A673 (cell line): ENCODE measurements at regions not wholly inside any gene's neighbourhood (a gene's known extent, or its start where the extent isn't known, plus 50 kb on each side); places are given as distances from the start of the nearest gene placed in this dataset.
A peak's percentile ranks its signal among the peaks of the same experiment; 100 is the strongest.

Source experiments
- CTCF ChIP-seq: fragments of 300-800, 200-600 bp; sonication (generic); conservative IDR thresholded peaks from 2 replicates; pipeline ENCODE4 v1.5.1; 2017; ENCODE audit warnings: low read depth, mild to moderate bottlenecking, antibody characterized with exemption, low read length, moderate library complexity, mixed read lengths
- EZH2 ChIP-seq: fragments of 200-600 bp; sonication (generic); IDR thresholded peaks from 2 replicates; pipeline ENCODE4 v1.6.1; 2017; ENCODE audit warnings: borderline replicate concordance, low read depth, mild to moderate bottlenecking, mixed read lengths, antibody characterized with exemption, low read length; ENCODE audit not compliant: poor library complexity, severe bottlenecking

DNA sequence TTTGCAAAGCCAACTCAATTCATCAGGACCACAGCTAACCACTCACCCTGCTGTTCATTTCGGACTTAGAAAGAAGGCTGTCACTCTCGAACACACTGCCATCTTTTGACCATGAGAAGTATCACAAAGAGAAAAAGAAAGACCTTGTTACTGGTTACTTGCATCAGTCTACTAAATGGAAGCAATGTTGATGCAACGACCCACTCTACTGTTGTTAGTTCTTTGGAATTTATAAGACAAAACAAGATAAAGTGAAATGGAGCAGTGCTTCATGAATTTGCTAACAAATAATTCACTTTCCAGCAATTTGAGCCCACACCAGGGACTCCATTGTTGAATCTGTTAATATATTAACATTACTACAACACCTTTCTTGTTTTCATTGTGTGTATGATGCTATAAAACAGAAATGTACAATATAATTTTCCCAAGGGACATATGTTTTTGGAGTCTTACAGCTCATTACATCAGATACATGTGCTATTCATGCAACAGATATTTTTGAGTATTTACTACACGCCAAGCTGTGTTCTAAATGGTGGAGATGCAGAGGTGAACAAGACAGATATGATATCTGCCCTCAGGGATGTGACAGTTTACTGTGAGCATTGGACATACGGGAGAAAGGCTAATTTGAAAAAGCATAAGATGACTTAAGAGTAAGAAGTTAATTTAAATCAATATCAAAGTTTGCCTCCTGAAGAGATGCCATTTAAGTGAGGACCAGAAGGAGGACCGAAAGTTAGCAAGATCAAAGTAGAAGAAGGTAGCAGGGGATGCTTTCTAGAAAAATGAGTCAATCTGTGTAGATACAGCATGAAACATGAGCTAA, 87.2 kb downstream of the AREG start:
- TF ChIP-seq CTCF (peak; percentile 52), EZH2 (no peak)
